Stimulated activated CD8-positive, alpha-beta memory T cell treated with anti-CD3 and anti-CD28 coated beads, Interleukin-4, amount 100 ng/mL, for 1 hour (primary cell): ENCODE measurements at regions not wholly inside any gene's neighbourhood (a gene's known extent, or its start where the extent isn't known, plus 50 kb on each side); places are given as distances from the start of the nearest gene placed in this dataset.
"Not testable (repeated sequence)": the region's sequence is repeated elsewhere in the genome, so short reads cannot be mapped to it uniquely, and the experiment has no call there.

ENCODE experiments used
- DNase-seq, 2 donors: peaks; one replicate each; pipeline ENCODE4 v3.0.0-alpha.2; 2020; ENCODE audit warnings: low read depth in 2 of 2, low spot score in 1 of 2

- DNase-seq, result no peak
Observed at GRCh38 chr2:161048317-161048716, 111.9 kb upstream of the TANK start.

GRCh38 chr2:161049559-161049958 is 110.7 kb upstream of the TANK start:
- no peak for DNase-seq

- no peak for DNase-seq
Observed at GRCh38 chr2:161052214-161052613, 108.0 kb upstream of the TANK start.

- DNase-seq, result no peak
Observed at GRCh38 chr2:161055289-161055688, 104.9 kb upstream of the TANK start.

- no peak for DNase-seq
Observed at GRCh38 chr2:161059388-161059787, 100.8 kb upstream of the TANK start.

- DNase-seq, result no peak
Observed at GRCh38 chr2:161061786-161062185, 98.4 kb upstream of the TANK start.

GRCh38 chr2:161063157-161063945 is 96.9 kb upstream of the TANK start:
- DNase-seq, result peak; percentile 15 to 46

GRCh38 chr2:161063946-161064306 is 96.3 kb upstream of the TANK start:
- DNase-seq, result no peak

- DNase-seq, result no peak
Observed at GRCh38 chr2:161067846-161068350, 92.3 kb upstream of the TANK start.

- DNase-seq, result no peak
Observed at GRCh38 chr2:161068670-161069069, 91.6 kb upstream of the TANK start.

GRCh38 chr2:161070693-161071479 is 89.3 kb upstream of the TANK start:
- no peak for DNase-seq

GRCh38 chr2:161072436-161072835 is 87.8 kb upstream of the TANK start:
- DNase-seq, result not testable (repeated sequence)

GRCh38 chr2:161075701-161076100 is 84.5 kb upstream of the TANK start:
- no peak for DNase-seq

GRCh38 chr2:161076936-161077335 is 83.3 kb upstream of the TANK start:
- no peak for DNase-seq

- DNase-seq, result peak in 1 of 2 donors; percentile 22
Observed at GRCh38 chr2:161077367-161078210, 82.6 kb upstream of the TANK start.

GRCh38 chr2:161078211-161078539 is 82.1 kb upstream of the TANK start:
- DNase-seq, result no peak

GRCh38 chr2:161085149-161085548 is 75.1 kb upstream of the TANK start:
- DNase-seq, result no peak

GRCh38 chr2:161088658-161089350 is 71.4 kb upstream of the TANK start:
- no peak for DNase-seq

GRCh38 chr2:161090411-161090810 is 69.8 kb upstream of the TANK start:
- DNase-seq, result no peak

GRCh38 chr2:161095314-161095713 is 64.9 kb upstream of the TANK start:
- DNase-seq, result no peak

GRCh38 chr2:161096336-161096735 is 63.9 kb upstream of the TANK start:
- no peak for DNase-seq
